Lower leg skin (tissue), 3 donors: ENCODE measurements at regions not wholly inside any gene's neighbourhood (a gene's known extent, or its start where the extent isn't known, plus 50 kb on each side); places are given as distances from the start of the nearest gene placed in this dataset.

Experiments used
- POLR2A ChIP-seq, 2 donors: fragments of 450-650 bp; IDR thresholded peaks; one replicate each; pipeline ENCODE4 v1.6.1; 2016 to 2017; ENCODE audit warnings: antibody characterized with exemption in 2 of 2, mild to moderate bottlenecking in 1 of 2, moderate library complexity in 1 of 2
- TF ChIP-seq, protein P1 (sequence below), 3 donors: fragments of 450-650 bp; IDR thresholded peaks; one replicate each; pipeline ENCODE4 v1.5.1; 2016; ENCODE audit warnings: antibody characterized with exemption in 3 of 3, mild to moderate bottlenecking in 3 of 3, moderate library complexity in 2 of 3

DNA sequence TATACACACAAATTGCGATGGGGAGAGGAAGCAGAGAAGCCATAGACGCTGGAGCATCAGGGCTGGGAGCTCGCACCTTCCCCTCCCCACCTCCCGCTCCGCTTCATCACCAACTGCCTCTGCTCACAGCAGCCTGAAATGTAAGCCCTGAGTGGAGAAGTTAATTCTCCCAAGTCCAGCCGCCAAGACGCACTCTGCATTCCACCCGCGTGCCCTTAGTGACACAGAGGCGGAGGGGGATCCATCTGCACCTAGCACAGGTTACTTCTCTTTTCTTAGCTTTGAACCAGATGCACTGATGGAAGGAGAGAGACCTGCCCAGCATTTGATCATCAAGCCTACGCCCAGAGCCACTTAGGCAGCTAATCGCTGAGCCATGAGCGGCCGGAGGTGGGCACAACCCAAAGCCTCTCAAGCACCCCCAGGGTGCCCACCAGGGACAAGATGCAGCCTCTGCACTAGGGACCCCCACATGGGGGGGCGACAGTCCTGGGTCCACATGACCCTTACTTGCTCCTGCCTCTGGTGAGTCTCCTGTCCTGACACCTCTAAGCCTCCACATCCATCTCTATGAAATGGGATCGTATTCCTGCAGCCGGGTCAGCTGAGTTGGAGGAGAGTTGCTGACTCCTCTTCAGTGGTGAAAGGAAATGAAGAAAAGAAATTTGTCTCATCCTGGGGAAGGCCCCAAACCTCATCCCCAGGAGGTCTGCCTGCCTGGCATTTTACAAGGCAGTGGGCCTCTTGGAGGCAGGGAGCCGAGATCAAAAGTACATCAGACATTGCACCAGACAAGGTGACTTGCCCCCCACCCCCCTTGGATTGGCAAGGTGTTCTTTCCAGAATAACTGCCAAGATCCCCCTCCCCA lies 316.2 kb downstream of the MATN1 start:
- TF ChIP-seq, protein P1, sequence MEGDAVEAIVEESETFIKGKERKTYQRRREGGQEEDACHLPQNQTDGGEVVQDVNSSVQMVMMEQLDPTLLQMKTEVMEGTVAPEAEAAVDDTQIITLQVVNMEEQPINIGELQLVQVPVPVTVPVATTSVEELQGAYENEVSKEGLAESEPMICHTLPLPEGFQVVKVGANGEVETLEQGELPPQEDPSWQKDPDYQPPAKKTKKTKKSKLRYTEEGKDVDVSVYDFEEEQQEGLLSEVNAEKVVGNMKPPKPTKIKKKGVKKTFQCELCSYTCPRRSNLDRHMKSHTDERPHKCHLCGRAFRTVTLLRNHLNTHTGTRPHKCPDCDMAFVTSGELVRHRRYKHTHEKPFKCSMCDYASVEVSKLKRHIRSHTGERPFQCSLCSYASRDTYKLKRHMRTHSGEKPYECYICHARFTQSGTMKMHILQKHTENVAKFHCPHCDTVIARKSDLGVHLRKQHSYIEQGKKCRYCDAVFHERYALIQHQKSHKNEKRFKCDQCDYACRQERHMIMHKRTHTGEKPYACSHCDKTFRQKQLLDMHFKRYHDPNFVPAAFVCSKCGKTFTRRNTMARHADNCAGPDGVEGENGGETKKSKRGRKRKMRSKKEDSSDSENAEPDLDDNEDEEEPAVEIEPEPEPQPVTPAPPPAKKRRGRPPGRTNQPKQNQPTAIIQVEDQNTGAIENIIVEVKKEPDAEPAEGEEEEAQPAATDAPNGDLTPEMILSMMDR (IDR thresholded peaks at IDR 0.05) = no peak
- no peak for TF ChIP-seq POLR2A (IDR thresholded peaks at IDR 0.05)
